RPMI8226 (cell line): ENCODE measurements at regions not wholly inside any gene's neighbourhood (a gene's known extent, or its start where the extent isn't known, plus 50 kb on each side); places are given as distances from the start of the nearest gene placed in this dataset.

Source experiments
- DNase-seq: peaks from one replicate; pipeline ENCODE4 v3.0.0-alpha.2; 2015

- no peak for DNase-seq
These were observed 177.3 kb upstream of the ARL4C start for GRCh38 chr2:234673961-234674759.

- no peak for DNase-seq
These were observed 176.6 kb upstream of the ARL4C start for GRCh38 chr2:234673501-234673900.

DNA sequence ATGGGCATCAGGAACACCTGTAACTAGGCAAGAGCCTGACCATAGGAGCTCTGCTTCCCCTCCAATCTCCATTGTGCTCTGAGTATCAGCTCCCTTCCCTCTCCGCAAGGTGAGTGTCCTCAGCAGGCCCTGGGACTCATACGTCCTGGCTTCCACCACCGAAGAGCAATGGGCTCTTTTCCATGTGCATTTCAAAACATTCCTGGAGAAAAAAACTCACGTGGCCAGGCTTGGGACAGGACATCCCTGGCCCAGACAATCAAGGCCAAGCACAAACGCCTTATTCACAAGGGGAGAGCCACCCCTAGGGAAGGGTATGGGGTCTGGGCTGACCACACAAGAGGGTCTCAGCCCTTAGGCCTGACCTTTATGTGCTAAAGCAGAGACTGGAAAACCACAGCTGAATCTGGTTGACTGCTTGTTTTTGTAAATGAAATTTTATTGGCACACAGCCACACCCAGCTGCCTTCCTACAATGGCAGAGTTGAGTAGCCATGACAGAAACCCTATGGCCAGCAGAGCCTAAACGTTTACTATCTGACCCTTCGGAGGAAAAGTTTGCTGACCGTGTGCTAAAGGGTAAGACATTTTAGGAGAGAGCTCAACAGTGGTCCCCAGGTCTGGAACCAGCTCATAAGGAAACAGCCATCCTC, 175.7 kb upstream of the ARL4C start:
- no peak for DNase-seq

DNA sequence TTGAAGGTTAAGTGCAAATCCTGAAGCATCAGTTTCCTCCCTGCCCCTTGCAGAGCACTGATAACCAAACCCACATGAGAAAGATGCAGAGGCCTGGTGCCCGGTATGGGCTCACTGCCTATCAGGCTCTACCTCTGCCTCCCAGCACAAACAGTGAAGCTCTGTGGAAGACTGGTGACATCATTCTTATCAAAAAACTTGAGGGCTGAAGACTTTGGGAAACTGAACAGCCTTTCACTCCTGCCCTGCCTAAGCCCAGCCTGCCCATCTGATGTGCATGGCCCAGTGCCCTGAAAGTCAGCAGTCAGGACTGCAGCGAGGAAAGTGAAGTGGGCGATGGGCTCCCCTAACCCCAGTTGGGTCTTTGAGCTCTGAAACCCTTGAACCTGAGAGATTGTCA, 174.8 kb upstream of the ARL4C start:
- no peak for DNase-seq

- DNase-seq = no peak
These were observed 174.3 kb upstream of the ARL4C start for GRCh38 chr2:234671231-234671630.

DNA sequence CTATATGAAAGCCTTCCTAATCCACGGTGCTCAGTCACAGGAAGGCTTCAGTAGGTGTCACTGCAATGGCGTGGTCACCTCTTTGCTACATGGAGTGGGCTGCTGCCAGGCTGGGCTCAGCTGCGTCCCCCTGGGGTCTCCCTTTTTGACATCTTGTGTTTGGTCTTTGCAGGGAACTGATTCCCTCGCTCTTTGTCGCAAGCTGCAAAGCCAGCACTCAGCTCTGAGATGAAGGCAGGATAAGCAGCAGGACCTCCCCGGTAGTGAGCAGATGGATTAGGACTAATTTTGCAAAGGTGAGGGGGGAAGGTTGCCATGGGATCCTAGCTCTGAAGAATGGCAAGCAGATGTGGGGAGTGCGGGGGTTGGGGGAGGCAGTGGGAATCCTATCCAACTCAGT, 173.9 kb upstream of the ARL4C start:
- no peak for DNase-seq

DNA sequence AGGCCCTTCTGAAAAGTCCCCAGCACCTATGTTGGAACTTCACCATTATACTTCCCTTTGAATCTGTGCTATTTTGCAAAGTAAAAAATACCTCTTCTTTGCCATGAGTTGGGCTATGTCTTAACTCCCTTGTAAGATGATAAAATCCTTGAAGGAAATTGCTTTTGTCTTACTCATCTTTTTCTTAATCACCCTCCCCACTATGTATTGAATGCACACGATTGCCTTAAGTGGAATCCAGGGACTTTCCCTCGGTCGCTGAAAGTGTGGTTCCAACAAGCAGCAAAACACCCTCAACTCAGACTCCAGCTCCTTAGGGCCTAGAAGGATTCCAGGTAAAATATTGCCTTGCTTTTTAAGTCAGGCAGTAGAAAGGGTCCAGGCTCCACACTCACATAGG, 173.2 kb upstream of the ARL4C start:
- no peak for DNase-seq

- DNase-seq = no peak
These were observed 172.7 kb upstream of the ARL4C start for GRCh38 chr2:234669621-234670020.

GRCh38 chr2:234669001-234669400, 172.1 kb upstream of the ARL4C start:
- no peak for DNase-seq

DNA sequence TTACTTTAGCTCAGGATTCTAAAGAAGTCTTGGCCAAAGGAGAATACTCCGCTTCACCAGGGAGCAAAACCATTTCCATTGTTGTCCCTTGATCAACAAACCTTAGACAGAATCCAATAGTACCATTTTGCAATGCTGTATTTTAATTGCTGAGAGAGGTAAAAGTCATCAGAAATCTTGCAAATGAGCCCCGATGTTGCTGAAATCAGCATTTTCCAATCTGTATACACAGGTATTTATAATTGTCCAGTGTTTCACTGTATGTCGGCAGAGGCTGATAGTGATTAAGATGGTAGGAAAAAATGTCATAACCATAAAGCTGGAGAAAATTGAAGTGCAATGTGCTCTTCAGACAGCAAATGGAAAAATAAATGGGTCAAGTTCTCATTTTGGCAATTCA, 170.0 kb upstream of the ARL4C start:
- DNase-seq = no peak

DNA sequence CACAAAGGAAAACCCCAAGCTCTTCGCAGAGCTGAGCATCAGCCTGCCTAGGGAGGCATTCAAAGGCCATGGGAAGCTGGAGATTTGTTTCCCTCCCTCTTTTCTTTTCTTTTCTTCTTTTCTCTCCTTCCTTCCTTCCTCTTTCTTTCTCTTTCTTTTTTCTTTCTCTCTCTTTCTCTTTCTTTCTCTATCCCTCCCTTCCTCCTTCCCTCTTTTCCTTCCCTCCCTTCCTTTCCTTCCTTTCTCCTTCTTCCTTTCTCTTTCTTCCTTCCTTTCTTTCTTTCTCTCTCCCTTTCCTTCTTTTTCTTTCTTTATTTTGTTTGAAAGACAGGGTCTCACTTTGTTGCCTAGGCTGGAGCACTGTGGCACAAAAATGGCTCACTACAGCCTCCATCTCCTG, 168.4 kb upstream of the ARL4C start:
- DNase-seq = no peak

GRCh38 chr2:234661849-234662248, 165.0 kb upstream of the ARL4C start:
- DNase-seq = no peak

DNA sequence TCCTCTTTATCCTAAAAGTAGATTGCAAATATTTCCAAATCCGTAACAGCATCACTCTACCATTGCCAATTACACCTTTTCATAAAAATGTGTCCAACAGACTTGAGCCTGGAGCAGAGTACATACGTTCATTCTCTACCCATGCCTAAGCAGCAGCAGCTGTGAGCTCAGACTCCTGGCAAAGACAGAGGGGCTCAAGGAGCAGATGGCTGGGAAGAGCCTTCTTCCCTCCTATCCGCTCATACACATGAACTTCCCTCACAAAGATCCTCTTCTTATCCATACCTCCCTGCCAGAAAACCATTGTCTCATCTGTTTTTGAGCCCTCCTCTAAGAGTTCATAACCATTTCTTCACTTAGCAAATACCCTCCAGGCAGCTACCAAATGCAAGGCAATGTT, 164.3 kb upstream of the ARL4C start:
- no peak for DNase-seq

GRCh38 chr2:234655706-234656105, 158.8 kb upstream of the ARL4C start:
- DNase-seq = no peak

GRCh38 chr2:234650911-234651310, 154.0 kb upstream of the ARL4C start:
- no peak for DNase-seq

- no peak for DNase-seq
These were observed 153.1 kb upstream of the ARL4C start for GRCh38 chr2:234649951-234650350.

DNA sequence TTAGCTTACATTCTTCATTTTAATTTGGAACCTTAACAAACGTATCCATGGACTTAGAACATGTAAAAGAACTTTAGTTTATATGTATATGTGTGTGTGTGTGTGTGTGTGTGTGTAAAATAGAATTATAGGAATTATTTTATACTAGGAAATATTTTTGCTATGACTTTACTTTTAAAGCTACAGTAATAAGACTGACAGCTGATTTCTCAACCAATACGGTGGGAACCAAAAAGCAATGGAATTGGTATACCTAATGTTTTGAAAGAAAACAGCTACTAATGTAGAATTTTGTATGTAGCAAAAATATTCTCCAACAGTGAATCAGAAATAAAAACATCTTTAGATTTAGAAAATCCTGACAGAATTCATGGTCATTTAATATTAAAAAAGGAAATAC, 146.5 kb upstream of the ARL4C start:
- DNase-seq = no peak

DNA sequence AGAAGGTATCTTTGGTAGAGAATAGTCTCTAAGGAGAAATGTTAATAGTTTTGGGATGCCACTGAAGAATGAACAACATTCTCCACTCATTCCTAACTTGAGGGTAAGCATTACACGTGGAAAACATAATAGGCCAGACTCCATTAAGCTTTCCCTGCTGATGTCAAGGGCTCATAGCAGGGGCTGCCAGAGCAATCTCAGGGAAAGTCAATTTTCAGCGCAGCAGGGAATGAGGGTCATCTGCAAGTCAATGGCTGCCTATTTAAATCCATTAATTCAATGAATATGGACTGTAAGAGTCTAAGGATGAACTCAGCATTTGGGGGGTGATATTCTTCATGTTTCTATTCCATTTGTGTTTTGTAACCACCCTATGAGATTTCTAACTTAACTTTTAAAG, 144.2 kb upstream of the ARL4C start:
- no peak for DNase-seq

GRCh38 chr2:234640657-234641056, 143.8 kb upstream of the ARL4C start:
- DNase-seq = no peak

GRCh38 chr2:234638966-234639365, 142.1 kb upstream of the ARL4C start:
- DNase-seq = no peak

DNA sequence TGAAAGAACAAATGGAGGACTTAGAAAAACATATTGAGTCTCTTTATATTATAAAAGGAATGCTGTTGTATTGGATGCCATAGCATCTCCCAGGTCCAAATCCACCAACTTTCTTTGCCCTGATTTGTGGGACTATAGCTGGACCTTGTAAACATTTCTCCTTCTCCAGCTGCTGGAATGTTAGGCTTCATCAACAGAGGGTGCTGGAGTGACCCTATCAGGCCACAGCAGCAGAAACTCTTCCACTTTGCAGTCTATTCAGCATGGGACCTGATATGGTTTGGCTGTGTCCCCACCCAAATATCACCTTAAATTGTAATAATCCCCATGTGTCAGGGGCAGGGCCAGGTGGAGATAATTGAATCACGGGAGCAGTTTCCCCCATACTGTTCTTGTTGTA, 138.4 kb upstream of the ARL4C start:
- DNase-seq = no peak

DNA sequence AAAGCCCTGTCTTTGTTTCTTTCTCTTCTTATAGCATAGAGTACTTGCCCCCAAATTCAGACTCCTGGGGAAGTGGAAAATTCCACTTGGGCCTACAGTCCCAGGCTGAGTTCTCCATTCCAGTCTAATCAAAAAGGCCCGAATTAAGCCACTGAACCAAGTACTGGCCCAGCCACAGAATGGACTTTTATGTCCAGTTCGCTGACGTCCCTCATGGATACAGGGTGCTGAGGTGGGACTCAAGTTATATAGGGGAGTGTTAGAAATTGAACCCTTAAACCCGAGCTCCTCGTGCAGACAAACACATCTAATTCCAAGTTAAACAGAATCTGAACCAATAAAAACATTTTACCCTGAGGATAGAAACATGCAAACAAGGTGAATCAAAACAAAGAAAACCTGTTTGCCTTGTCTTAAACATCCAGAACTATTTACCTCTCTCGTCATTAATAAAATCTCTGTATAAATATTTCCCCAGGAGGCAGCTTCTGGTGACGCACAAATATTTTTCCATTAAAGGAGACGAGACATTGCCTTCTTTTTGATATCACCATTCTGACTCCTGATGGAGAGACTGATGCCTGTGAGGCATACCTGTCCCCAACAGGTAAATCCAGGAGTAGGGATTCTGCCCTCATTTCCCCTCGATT, 136.8 kb upstream of the ARL4C start:
- DNase-seq = no peak

DNA sequence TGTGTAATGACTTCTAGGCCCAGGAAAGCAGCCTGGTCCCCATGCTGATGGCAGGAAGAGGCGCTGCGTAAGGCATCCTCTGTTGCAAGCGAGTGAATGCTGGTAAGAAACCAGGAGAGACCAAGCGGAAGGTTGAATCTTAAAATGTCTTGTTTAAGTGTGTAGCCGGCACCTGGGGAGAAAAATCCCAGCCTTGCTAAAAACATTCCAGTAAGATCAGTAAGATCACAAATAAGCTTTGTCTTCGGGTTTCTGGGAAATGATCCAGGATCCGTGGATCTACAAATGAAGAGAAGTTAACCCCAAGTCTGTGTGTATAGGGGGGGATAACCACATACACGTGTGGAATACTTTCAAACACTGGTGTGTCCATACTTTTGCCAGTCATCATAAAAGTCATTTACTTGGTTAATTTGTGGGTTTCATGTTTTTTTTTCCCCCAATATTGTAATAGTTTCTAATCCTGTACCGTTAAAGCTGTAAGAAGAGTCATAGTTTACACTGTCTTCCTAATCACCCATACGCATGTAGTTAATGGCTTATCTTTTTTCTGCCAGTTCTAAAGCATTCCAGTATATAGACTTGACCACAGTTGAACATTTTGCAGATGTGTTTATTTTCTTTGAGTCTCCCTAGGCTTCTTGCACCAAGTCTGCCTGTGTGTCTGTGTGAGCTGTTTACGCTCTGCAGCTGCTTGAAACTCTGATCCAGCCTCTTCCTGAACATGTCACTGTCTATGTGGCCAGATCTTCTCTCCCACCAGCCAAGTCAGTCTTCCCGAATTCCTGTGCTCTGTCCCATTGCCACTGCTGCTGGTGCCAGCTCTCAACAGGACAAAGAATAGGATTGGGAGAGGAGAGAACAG, 135.9 kb upstream of the ARL4C start:
- DNase-seq = no peak
